ENCODE measurements at regions not wholly inside any gene's neighbourhood (a gene's known extent, or its start where the extent isn't known, plus 50 kb on each side); places are given as distances from the start of the nearest gene placed in this dataset.
A peak's percentile ranks its signal among the peaks of the same experiment; 100 is the strongest.

DNA sequence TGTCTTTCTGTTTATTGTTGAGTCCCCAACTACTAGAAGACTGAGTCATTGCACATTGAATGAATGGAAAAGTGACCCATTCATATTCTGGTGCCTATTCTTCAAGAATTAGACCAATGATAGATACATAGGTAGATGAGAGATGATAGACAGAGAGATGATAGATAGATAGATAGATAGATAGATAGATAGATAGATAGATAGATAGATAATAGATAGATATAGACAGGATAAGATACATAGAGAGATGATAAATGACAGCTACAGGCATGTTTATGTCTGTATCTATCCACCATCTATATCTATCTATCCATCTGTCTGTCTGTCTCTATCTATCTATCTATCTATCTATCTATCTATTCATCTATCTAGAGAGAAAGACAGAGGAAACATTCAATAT is 170.3 kb upstream of the ARRDC4 start:
- DNase-seq (ENCODE audit: low read depth), result no peak

DNA sequence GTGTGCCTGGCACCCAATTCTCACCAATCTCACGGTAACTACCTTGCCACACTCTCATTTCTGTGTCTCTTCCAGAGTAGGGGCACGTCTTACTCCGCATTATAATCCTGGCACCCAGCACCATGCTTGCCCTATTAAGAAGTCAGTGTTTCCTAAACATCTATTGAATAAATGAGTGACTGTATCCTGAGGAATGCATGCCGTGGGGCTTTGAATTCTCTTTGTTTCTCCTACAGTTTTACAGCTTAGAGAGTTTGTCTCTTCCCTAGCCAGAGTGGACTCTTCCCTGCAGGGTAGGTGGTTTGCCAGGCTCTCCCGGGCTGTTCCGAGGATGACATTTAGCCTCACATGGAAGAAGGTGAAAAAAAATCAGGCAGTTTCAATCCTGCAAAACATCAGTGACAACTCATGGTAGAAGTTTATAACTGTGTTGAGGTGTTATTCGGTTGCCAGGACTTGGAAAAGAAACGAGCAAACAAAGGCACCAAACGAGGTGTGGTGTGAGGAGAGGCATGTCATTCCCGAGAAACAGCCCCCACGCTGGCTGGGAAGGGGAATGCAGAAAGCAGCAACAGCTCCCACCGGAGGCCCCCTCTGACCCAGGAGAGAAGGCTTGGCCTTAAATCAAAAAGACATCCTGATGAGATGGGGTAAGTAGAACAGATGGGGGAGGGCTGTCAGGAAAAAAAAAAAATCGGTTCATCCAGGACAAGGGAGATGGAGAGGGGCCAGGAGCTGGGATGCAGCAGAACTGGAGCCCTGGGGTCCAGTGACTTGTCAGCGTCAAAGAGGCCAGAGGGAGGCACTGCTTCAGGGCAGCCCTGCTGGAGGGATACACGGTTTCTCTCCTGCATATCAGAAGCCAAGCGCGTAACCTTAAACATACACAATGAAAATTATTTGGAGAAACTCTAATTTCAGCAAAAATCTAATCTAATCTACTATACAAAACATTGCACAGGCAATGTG is 168.4 kb upstream of the ARRDC4 start:
- no peak for DNase-seq (ENCODE audit: low read depth)

DNA sequence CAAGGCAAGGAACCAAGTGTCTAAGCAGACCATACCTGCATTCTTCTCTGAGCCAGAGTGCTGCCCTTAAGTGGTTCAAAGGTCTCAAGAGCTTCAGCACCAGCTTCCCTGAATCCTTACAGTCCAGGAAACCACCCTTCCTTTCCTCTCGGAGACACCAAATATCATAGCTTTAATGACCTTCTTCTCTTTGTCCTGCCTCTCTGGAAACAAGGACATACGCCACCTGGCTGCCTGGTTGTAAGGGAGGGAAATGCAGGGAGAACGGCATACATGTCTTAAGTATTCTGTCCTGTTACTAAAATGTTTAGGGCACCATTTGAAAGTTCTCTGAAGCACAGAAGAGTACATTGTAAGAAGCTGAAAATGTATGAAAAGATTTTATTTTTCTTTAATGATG is 155.6 kb upstream of the ARRDC4 start:
- no peak for DNase-seq (ENCODE audit: low read depth)

DNA sequence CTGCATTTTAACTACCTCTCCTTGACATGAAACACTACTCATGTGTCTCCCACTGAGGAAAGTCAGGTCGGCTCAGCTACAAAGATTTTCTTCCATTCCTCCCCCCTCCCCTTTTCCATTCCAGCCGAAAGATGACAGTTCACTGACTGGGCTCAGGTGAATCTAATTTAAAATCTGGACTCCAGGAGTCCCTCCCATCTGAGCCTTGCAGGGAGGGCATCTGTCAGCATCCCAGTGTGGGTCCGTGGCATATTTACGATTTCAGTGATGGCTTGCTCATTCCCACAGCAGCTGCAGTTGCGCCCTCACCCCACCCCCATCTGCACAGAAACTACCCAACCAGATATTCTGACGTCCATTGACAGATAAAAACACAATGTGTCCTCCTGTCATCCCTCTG is 153.7 kb upstream of the ARRDC4 start:
- no peak for DNase-seq (ENCODE audit: low read depth)

DNA sequence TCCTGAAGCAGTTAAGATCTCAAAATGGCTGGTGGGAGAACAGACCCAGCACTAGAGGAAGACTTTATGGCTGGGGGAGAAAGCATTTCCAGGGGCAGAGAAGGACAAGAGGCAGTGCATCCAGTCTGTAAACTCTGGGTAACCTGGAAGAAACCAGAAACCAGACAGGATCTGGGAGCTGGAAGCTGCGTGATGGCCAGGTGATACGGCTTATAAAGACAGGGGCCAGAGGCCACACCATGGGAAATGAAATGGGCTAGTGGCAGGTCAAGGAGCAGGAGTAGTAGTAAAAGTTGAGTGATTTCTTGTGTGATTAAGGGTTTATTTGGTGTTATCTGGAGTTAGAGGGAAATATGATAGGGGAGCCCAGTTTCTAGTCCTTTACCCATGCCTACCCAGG is 144.7 kb upstream of the ARRDC4 start:
- no peak for DNase-seq (ENCODE audit: low read depth)

DNA sequence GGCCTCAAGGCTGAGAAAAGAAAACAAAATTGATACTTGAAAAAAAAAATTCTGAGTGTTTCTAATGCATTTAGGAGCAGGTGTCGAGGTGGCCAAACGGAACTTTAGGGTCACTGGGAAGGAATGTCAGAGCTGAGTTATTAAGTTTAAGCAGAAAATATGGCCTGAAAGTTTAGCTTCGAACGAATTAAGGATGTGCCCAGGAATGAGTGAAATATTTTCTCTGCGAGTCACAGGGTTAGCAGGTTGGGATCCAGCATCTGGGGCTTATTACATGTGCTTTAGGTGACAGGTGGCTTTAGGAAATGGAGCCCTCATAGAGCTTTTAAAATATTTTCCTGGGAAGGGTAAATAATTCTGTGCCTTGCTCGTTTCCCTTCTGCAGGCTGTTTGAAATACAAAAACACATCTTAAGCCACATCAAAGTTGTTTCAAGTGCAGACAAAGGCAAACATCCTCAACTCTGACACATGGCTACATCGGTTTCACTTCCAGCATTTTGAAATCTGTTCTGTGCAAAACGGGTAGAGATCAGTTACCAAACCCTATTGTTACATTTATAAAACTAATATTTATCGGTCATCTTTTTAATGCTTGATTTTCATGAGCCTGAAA is 143.1 kb upstream of the ARRDC4 start:
- DNase-seq (ENCODE audit: low read depth), result no peak

DNA sequence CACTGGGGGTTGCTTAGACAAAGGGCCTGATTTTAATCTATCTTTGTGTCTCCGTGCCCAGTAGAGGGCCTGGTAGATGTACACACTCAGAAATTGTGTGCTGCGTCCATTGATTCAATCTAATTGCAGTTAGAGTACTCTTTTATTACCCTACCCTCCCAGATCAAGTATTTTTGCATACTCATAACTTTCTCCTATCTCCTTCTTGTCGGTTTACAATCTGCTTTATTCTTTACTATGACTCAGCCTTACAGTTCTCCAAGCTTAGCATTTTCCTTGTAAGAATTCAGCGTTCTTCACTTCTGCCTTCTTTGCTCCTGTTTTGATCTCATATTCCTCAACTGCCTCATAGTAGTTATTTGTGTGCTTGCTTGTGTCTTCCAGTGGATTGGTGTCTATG is 124.5 kb upstream of the ARRDC4 start:
- no peak for DNase-seq (ENCODE audit: low read depth)

DNA sequence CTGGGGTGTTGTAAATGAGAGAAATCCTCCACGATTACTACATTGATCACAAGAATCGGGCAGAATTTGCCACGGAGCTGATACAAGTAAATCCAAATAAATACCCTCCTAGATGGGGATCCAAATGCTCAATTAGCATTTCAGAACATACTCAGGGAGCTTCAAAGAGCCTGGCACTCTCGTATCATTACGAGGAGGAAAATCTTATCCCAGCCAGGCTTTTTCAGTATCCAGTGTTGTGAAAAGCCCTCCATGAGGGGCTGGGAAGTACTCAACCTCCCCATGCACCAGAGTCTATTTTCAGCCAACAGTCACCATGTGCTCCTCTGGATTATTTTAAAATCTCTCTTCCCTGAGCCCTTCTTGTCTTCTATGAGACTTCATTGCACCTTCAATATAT is 122.6 kb upstream of the ARRDC4 start:
- no peak for DNase-seq (ENCODE audit: low read depth)

DNA sequence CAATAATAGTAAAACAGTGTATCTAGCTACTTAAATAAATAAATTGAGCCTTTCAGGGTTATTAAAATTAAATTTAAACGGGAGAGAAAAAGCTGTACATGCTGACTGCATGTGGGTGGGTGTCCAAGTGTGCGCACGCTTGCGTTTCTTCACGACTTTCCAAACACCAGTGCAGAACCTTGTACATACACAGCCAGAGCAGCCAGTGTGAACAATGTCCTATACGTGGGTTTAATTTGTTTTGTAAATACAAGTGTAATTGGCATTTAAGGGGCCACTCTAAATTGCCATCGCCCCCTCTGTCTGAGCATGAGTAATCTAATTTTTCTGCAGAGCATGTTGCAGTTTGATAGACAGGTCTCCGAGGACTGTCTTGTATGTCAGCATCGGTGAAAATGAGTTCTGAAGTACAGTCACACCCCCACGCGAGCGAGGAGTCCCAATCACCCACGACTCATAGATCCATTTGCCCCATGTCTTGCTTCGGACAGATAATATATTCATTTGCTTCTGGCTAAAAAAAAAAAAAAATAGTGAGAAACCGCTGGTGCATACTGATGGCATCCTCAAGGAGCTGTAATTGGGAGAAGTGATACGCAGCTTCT is 121.8 kb upstream of the ARRDC4 start:
- no peak for DNase-seq (ENCODE audit: low read depth)

DNA sequence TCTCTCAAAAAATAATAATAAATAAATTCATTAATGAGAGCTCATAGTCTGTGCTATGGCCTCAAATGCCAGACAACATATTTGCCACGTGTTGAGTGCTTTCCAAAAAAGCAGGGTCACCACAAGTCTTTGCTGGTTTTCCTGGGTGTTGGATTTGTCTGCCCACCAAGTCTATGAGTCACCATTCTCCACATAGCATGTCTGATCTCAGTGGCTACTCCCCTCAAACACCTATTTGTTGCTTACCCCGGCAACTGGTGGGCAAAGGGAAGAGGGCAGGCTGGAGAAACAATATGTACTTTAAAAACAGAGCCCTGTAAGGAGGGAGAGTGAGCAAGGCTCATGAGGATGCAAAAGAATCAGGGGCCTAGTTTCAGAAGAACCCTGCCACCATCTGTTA is 120.0 kb upstream of the ARRDC4 start:
- peak; percentile 7 for DNase-seq (ENCODE audit: low read depth)

DNA sequence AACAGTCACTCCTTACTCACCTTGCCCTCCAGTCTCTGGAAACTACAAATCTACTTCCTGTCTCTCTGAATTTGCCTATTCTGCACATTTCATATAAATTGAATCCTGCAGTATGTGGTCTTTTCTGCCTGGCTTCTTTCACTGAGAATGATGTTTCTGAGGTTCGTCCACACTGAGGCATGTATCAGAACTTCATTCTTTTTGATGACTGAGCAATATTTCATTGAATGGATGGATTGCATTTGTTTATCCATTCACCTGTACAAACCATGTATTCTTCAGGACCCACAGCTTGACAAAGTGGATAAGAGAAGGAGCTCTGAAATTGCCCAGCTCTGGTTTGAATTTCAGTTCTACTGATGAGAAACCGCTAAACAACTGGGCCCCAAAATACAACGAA is 118.9 kb upstream of the ARRDC4 start:
- no peak for DNase-seq (ENCODE audit: low read depth)

DNA sequence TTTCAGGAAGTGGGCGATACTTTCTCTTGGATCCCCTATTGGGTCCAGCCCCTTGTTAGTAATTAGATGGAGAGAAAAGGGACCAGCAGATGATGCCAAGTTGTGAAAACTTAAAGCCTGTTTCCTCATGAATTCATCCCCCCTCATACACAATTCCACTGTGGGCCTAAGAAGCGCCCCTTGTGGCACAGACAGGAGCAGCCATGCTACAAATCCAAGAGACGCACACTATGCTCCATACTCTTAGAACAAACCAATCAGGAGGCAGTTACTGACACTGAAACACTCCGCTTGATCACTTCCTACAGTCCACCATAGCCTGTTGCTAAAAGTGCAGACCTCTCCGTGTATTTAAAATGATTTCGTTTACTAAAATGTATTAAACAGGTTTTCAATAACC is 111.3 kb upstream of the ARRDC4 start:
- no peak for DNase-seq (ENCODE audit: low read depth)

DNA sequence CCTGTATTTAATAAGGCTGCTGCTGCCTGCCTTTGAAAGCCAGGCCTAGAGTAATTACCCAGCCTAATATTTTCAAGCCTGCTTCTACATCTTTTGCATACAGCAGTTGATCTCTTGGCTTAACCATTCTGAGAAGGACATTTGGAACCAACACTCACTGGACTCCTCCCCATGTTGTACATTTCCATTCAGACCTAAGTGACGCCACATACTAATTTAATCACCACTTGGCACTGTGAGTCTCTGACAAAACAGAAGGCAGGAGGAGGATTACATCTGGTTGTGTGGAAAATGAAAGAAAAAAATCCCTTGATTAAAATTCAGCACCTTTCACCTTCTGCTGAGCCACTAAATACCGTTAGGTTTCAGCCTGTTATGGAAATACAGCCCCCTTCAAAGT is 102.2 kb upstream of the ARRDC4 start:
- DNase-seq (ENCODE audit: low read depth), result no peak

DNA sequence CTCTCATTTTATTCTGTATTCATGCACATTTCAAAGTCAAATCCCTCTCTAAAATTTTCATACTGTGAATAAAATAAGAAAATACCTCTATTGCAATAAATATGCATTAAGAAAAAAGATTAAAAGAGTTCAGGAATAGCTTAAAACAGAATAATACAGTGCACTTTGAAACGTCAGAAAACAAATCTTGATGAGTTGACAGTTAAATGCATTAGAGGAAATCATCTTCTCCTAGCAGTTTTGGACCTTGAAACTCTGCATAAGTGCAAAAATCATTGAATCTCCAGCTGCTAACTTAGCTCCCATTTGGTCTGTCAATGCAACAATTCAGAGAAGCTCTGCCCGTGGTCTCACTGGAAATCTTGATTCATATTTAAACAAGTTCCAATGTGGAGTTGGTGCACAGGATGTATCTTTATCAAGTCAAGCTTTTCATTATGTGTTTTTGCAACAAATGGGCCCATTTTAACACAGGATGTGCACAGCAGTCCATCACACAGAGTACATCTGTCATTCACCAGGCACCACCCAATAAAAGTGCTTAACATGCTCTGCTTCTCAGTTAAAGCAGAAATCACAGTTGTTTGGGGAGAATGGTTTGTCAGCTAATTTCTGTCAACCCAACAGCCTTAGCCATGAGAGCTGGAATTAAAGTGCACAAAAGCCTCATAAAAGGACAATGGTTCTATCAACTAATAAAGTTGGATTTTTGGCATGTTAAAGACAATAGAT is 98.8 kb upstream of the ARRDC4 start:
- no peak for DNase-seq (ENCODE audit: low read depth)

DNA sequence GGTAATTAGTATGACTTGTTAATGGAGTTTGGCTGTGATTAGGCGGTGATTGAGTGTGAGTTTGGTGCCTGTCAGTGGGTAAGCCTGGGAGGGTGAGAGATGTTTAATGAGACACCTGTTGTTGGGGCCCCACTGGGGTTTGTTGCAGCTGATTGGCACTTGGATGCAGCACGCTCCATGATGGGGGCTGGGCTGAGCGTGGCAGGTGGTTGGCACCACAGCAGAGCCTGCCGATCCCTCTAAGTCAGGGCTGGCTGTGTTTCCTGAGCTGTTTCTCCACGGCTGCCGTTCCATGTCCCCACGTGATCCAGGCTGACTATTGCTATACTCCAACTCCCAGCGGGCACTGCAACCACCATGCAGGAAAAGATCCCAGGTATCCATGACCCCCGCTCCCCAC is 93.5 kb upstream of the ARRDC4 start:
- DNase-seq (ENCODE audit: low read depth), result no peak

DNA sequence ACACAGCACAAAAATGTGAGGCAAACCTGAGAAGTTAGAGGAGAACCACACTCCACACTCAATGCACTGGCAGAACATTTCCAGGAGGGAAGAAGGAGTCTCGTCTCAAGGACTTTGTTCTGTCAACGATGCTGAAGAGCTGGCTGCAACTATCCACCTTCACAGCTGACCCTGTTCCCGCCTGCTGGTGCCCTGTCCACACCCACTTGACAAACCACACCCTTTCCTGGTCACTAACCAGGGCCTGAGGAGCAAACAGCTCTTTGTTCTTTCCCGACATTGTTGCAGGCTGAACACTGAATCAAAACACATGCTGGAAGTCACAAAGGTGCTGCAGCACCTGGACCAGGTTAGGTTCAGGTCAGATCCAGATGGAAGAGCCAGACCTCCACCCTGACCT is 92.6 kb upstream of the ARRDC4 start:
- DNase-seq (ENCODE audit: low read depth), result no peak

DNA sequence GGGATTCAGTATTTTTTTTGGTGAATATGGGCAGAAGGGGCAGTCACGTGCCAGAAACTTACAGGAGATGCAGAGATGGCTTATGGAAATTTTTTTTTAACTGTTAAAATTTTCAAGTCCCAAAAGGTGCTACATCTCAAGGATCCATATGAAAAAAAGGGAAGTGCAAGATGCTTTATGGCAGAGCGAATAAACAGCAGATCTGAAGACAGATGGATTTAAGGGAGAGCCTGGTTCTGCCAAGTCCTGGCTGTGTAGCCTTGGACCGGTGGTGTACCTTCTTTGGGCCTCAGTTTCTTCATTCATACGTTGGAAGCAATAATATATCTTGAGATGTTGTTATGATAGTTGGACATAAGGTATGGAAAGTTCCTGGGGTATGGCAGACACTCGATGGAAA is 91.5 kb upstream of the ARRDC4 start:
- DNase-seq (ENCODE audit: low read depth), result no peak

DNA sequence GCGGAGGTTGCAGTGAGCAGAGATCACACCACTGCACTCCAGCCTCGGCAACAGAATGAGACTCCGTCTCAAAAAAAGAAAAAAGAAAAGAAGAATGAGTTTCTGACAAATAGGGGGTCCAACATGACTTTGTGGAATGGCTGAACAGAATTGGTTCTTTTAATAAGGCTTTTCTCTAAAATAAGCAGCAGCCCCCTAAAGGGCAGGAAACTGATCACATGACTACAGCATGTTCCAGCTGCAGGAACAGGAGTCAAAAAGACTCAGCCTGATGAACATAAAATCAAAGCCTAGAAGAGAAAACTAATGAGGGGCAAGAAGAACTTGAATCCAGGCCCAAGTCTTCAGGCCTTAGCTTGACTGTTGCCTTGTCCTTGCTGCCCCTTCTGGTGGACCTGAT is 89.7 kb upstream of the ARRDC4 start:
- no peak for DNase-seq (ENCODE audit: low read depth)

DNA sequence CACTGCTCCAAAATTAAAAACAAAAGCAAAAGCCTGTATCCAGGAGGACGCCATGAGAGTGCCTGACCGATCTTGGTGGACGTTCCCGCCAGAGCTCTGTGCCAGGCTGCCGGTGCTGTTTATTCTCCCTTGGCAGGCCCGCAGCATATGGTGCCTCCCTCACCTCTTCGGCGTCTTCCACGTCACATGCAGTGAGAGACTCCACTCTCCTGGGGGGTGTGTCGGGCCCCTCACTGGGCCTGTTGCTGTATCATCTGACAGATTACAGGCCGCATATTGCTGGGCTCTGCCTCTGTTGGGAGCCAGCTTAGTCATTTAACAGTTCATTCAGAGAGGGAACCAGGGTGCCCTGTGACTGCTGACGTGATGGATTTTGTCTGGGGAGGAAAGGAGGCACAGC is 86.4 kb upstream of the ARRDC4 start:
- no peak for DNase-seq (ENCODE audit: low read depth)

DNA sequence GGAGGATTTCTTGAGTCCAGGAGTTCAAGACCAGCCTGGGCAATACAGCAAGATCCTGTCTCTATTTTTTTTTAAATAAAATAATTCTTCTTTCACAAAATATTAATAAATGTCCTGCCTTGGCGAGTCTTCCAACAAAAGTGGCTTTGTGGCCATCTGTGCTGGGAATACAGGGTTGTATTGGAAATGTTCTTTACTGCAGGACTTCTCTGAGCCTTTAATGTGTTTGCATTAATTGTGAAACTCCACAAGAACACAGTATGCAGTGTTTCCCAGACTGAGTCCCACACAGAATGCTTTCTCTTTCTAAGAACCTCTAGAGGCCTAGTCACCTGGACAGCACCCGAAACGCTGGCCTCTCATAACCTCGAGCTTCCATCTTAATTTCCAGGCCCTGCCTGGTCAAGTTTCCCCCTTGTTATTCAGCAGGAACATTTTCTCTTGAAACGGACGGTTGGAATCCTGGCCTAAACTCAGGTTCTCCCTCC is 85.4 kb upstream of the ARRDC4 start:
- DNase-seq (ENCODE audit: low read depth), result no peak

DNA sequence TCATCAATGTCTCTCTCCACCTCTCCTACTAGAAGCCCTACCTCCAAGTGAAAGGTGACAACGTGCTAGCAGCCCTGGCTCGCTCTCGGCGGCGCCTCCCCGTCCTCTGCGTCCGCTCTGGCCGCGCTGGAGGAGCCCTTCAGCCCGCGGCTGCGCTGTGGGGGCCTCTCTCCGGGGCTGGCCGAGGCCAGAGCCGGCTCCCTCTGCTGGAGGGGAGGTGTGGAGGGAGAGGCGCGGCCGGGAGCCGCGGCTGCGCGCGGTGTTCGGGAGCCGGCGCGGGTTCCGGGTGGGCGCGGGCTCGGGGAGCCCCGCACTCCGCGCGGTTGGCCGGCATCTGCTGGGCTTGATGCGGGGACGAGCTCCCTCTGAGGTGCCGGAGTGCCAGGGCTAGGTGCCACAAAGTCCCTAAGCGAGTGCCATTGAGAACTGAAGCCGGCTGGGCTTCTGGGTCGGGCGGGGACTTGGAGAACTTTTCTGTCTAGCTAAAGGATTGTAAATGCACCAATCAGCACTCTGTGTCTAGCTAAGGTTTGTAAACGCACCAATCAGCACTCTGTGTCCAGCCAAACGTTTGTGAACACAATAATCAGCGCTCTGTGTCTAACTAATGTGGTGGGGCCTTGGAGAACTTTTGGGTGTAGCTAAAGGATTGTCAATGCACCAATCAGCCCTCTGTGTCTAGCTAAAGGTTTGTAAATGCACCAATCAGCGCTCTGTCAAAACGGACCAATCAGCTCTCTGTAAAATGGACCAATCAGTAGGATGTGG is 84.8 kb upstream of the ARRDC4 start:
- DNase-seq (ENCODE audit: low read depth), result no peak

DNA sequence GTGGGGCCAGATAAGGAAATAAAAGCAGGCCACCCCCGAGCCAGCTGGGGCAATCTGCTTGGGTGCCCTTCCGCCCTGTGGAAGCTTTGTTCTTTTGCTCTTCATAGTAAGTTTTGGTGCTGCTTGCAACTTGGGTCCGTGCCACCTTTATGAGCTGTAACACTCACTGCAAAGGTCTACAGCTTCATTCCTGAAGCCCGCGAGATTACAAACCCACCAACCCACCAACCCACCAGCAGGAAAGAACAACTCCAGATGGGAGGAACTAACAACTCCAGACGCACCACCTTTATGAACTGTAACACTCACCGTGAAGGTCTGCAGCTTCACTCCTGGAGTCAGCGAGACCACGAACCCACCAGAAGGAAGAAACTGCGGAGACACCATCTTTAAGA is 84.2 kb upstream of the ARRDC4 start:
- no peak for DNase-seq (ENCODE audit: low read depth)

All from RPMI7951 (cell line).